Peyer's patch (tissue), 4 donors: ENCODE measurements at regions not wholly inside any gene's neighbourhood (a gene's known extent, or its start where the extent isn't known, plus 50 kb on each side); places are given as distances from the start of the nearest gene placed in this dataset.

Source experiments
- DNase-seq, 3 donors: peaks; one replicate each; pipeline ENCODE4 v3.0.0-alpha.2; 2017 to 2019
- H3K27ac ChIP-seq, 4 donors: fragments of 200-600 bp; sonication (generic); one replicate each; pipeline ENCODE4 v1.5.1; 2016 to 2019
- H3K27me3 ChIP-seq, 2 donors: fragments of 200-600 bp; sonication (generic); one replicate each; pipeline ENCODE4 v1.5.1; 2019
- H3K36me3 ChIP-seq, 3 donors: fragments of 200-600 bp; sonication (generic); one replicate each; pipeline ENCODE4 v1.5.1; 2016 to 2019
- H3K4me1 ChIP-seq, 4 donors: fragments of 200-600 bp; sonication (generic); one replicate each; pipeline ENCODE4 v1.5.1; 2016 to 2019
- H3K4me3 ChIP-seq, 4 donors: fragments of 200-600 bp; sonication (generic); 1 replicate in 3 of 4; 2 replicates in 1 of 4; pipeline ENCODE4 v1.5.1; 2016 to 2019; ENCODE audit warnings: mild to moderate bottlenecking in 1 of 4
- H3K9me3 ChIP-seq, 4 donors: fragments of 200-600 bp; sonication (generic); one replicate each; pipeline ENCODE4 v1.5.1; 2016 to 2019; ENCODE audit warnings: mild to moderate bottlenecking in 1 of 4
- CTCF ChIP-seq, 6 experiments: fragments of 450-650 bp in 4 of 6; fragments of 200-600 bp in 2 of 6; sonication (generic) in 1 of 6; IDR thresholded peaks; one replicate each; pipeline ENCODE4 v1.5.1; 2017 to 2019; ENCODE audit warnings: antibody characterized with exemption in 6 of 6, mild to moderate bottlenecking in 3 of 6, moderate library complexity in 1 of 6
- POLR2A ChIP-seq, 2 donors: fragments of 450-650 bp; IDR thresholded peaks; one replicate each; pipeline ENCODE4 v1.5.1; 2017; ENCODE audit warnings: antibody characterized with exemption in 2 of 2, mild to moderate bottlenecking in 2 of 2, moderate library complexity in 2 of 2

GRCh38 chr12:58586762-58587161, 333.5 kb downstream of the LRIG3 start:
- no peak for DNase-seq
- Histone ChIP-seq H3K36me3 (no peaks in the 10 kb centered on the region), H3K9me3 (no peaks in the 10 kb centered on the region), H3K4me1 (no peaks in the 10 kb centered on the region), H3K4me3 (no peak overlapping the region), H3K27me3 (no peaks in the 10 kb centered on the region), H3K27ac (no peak overlapping the region)
- no peak for TF ChIP-seq POLR2A (IDR thresholded peaks at IDR 0.05)

GRCh38 chr12:58588770-58589169, 331.5 kb downstream of the LRIG3 start:
- H3K4me1 ChIP-seq = no peaks in the 10 kb centered on the region
- no peak for DNase-seq
- no peaks in the 10 kb centered on the region for H3K36me3 ChIP-seq
- H3K27me3 ChIP-seq = no peaks in the 10 kb centered on the region
- no peak overlapping the region for H3K4me3 ChIP-seq
- no peak overlapping the region for H3K27ac ChIP-seq
- no peaks in the 10 kb centered on the region for H3K9me3 ChIP-seq
- TF ChIP-seq CTCF (IDR thresholded peaks at IDR 0.05) (no peak), POLR2A (IDR thresholded peaks at IDR 0.05) (no peak)

- Histone ChIP-seq H3K27ac (peak overlapping the region in 2 of 4 donors; percentile 10 to 53), H3K27me3 (no peaks in the 10 kb centered on the region), H3K36me3 (no peaks in the 10 kb centered on the region), H3K9me3 (no peaks in the 10 kb centered on the region), H3K4me3 (no peak overlapping the region), H3K4me1 (no peaks in the 10 kb centered on the region)
- no peak for DNase-seq
- no peak for TF ChIP-seq POLR2A (IDR thresholded peaks at IDR 0.05)
- no peak for TF ChIP-seq CTCF (IDR thresholded peaks at IDR 0.05)
Observed at GRCh38 chr12:58592475-58593207, 327.7 kb downstream of the LRIG3 start.

GRCh38 chr12:58593557-58594304, 326.6 kb downstream of the LRIG3 start:
- no peaks in the 10 kb centered on the region for H3K27me3 ChIP-seq
- peak overlapping the region in 1 of 4 donors; percentile 41 for H3K27ac ChIP-seq
- no peaks in the 10 kb centered on the region for H3K9me3 ChIP-seq
- H3K4me1 ChIP-seq = no peaks in the 10 kb centered on the region
- H3K36me3 ChIP-seq = no peaks in the 10 kb centered on the region
- no peak for DNase-seq
- no peak overlapping the region for H3K4me3 ChIP-seq
- TF ChIP-seq CTCF (IDR thresholded peaks at IDR 0.05) (no peak), POLR2A (IDR thresholded peaks at IDR 0.05) (no peak)

GRCh38 chr12:58596381-58596780, 323.9 kb downstream of the LRIG3 start:
- DNase-seq = no peak
- Histone ChIP-seq H3K36me3 (no peaks in the 10 kb centered on the region), H3K4me1 (no peaks in the 10 kb centered on the region), H3K27ac (no peak overlapping the region), H3K9me3 (no peaks in the 10 kb centered on the region), H3K27me3 (no peaks in the 10 kb centered on the region), H3K4me3 (no peak overlapping the region)
- TF ChIP-seq POLR2A (IDR thresholded peaks at IDR 0.05) = no peak
- TF ChIP-seq CTCF (IDR thresholded peaks at IDR 0.05) = no peak

- H3K27me3 ChIP-seq = no peaks in the 10 kb centered on the region
- no peaks in the 10 kb centered on the region for H3K4me1 ChIP-seq
- no peak overlapping the region for H3K4me3 ChIP-seq
- no peaks in the 10 kb centered on the region for H3K9me3 ChIP-seq
- no peaks in the 10 kb centered on the region for H3K36me3 ChIP-seq
- no peak for DNase-seq
- TF ChIP-seq CTCF (IDR thresholded peaks at IDR 0.05) (no peak), POLR2A (IDR thresholded peaks at IDR 0.05) (no peak)
- no peak overlapping the region for H3K27ac ChIP-seq
Observed at GRCh38 chr12:58601529-58601928, 318.8 kb downstream of the LRIG3 start.
